ENCODE measurements at regions not wholly inside any gene's neighbourhood (a gene's known extent, or its start where the extent isn't known, plus 50 kb on each side); places are given as distances from the start of the nearest gene placed in this dataset.

- DNase-seq (ENCODE audit: low spot score), result no peak
Observed at GRCh38 chr11:127598476-127598875, 597.9 kb upstream of the KIRREL3 start.

GRCh38 chr11:127596433-127596832, 595.9 kb upstream of the KIRREL3 start:
- no peak for DNase-seq (ENCODE audit: low spot score)

- DNase-seq (ENCODE audit: low spot score), result no peak
Observed at GRCh38 chr11:127592371-127592770, 591.8 kb upstream of the KIRREL3 start.

GRCh38 chr11:127590314-127590713, 589.7 kb upstream of the KIRREL3 start:
- no peak for DNase-seq (ENCODE audit: low spot score)

- DNase-seq (ENCODE audit: low spot score), result no peak
Observed at GRCh38 chr11:127588431-127588830, 587.9 kb upstream of the KIRREL3 start.

GRCh38 chr11:127587511-127587910, 586.9 kb upstream of the KIRREL3 start:
- DNase-seq (ENCODE audit: low spot score), result no peak

GRCh38 chr11:127576210-127576609, 575.6 kb upstream of the KIRREL3 start:
- no peak for DNase-seq (ENCODE audit: low spot score)

- DNase-seq (ENCODE audit: low spot score), result no peak
Observed at GRCh38 chr11:127574478-127574877, 573.9 kb upstream of the KIRREL3 start.

- DNase-seq (ENCODE audit: low spot score), result no peak
Observed at GRCh38 chr11:127568891-127569290, 568.3 kb upstream of the KIRREL3 start.

- DNase-seq (ENCODE audit: low spot score), result no peak
Observed at GRCh38 chr11:127567237-127567932, 566.8 kb upstream of the KIRREL3 start.

- DNase-seq (ENCODE audit: low spot score), result peak; percentile 6
Observed at GRCh38 chr11:127564810-127565209, 564.2 kb upstream of the KIRREL3 start.

- DNase-seq (ENCODE audit: low spot score), result no peak
Observed at GRCh38 chr11:127559978-127560377, 559.4 kb upstream of the KIRREL3 start.

GRCh38 chr11:127552446-127552845, 551.9 kb upstream of the KIRREL3 start:
- no peak for DNase-seq (ENCODE audit: low spot score)

GRCh38 chr11:127531167-127531566, 530.6 kb upstream of the KIRREL3 start:
- DNase-seq (ENCODE audit: low spot score), result no peak

- no peak for DNase-seq (ENCODE audit: low spot score)
Observed at GRCh38 chr11:127528297-127528696, 527.7 kb upstream of the KIRREL3 start.

GRCh38 chr11:127524618-127525017, 524.0 kb upstream of the KIRREL3 start:
- no peak for DNase-seq (ENCODE audit: low spot score)

GRCh38 chr11:127521413-127521812, 520.8 kb upstream of the KIRREL3 start:
- DNase-seq (ENCODE audit: low spot score), result no peak

- DNase-seq (ENCODE audit: low spot score), result no peak
Observed at GRCh38 chr11:127507851-127508250, 507.3 kb upstream of the KIRREL3 start.

- no peak for DNase-seq (ENCODE audit: low spot score)
Observed at GRCh38 chr11:127506647-127507046, 506.1 kb upstream of the KIRREL3 start.

- no peak for DNase-seq (ENCODE audit: low spot score)
Observed at GRCh38 chr11:127506126-127506525, 505.6 kb upstream of the KIRREL3 start.

GRCh38 chr11:127496165-127496564, 495.6 kb upstream of the KIRREL3 start:
- DNase-seq (ENCODE audit: low spot score), result no peak

- DNase-seq (ENCODE audit: low spot score), result peak; percentile 46
Observed at GRCh38 chr11:127493330-127494022, 492.9 kb upstream of the KIRREL3 start.

GRCh38 chr11:127492029-127492428, 491.5 kb upstream of the KIRREL3 start:
- no peak for DNase-seq (ENCODE audit: low spot score)

GRCh38 chr11:127491589-127491988, 491.0 kb upstream of the KIRREL3 start:
- no peak for DNase-seq (ENCODE audit: low spot score)

Measured in SW480 (cell line).